RWPE2 (cell line): ENCODE measurements at regions not wholly inside any gene's neighbourhood (a gene's known extent, or its start where the extent isn't known, plus 50 kb on each side); places are given as distances from the start of the nearest gene placed in this dataset.
A peak's percentile ranks its signal among the peaks of the same experiment; 100 is the strongest.

Experiments used
- ATAC-seq: fragments of 200-7000 bp; cut with Tn5 transposase; 3 replicates; pipeline ENCODE4 v1.9.1; 2021; ENCODE audit warnings: low read depth
- DNase-seq: peaks from one replicate; pipeline ENCODE4 v3.0.0-alpha.2; 2020; ENCODE audit warnings: low spot score
- H3K27ac ChIP-seq: fragments of 450-650 bp; 2 replicates; pipeline ENCODE4 v1.5.1; 2017; ENCODE audit warnings: mild to moderate bottlenecking; ENCODE audit not compliant: poor library complexity, severe bottlenecking
- H3K27me3 ChIP-seq: fragments of 250-450 bp; sonication (Bioruptor Pico); 2 replicates; pipeline ENCODE4 v1.5.1; 2021; ENCODE audit warnings: mild to moderate bottlenecking, moderate library complexity; ENCODE audit not compliant: insufficient read depth, poor library complexity, severe bottlenecking
- H3K36me3 ChIP-seq: fragments of 250-450 bp; sonication (Bioruptor Pico); 2 replicates; pipeline ENCODE4 v1.5.1; 2020; ENCODE audit warnings: low read depth, mild to moderate bottlenecking, moderate library complexity
- H3K4me1 ChIP-seq: fragments of 250-450 bp; sonication (Bioruptor Pico); 2 replicates; pipeline ENCODE4 v1.5.1; 2021; ENCODE audit warnings: mild to moderate bottlenecking, moderate library complexity; ENCODE audit not compliant: insufficient read depth, poor library complexity, severe bottlenecking
- H3K4me3 ChIP-seq: fragments of 250-450 bp; sonication (Bioruptor Pico); 2 replicates; pipeline ENCODE4 v1.5.1; 2021; ENCODE audit warnings: mild to moderate bottlenecking, moderate library complexity; ENCODE audit not compliant: severe bottlenecking
- H3K9me3 ChIP-seq: fragments of 250-450 bp; sonication (Bioruptor Pico); 2 replicates; pipeline ENCODE4 v1.5.1; 2021; ENCODE audit warnings: mild to moderate bottlenecking, moderate library complexity; ENCODE audit not compliant: severe bottlenecking
- CTCF ChIP-seq: fragments of 450-650 bp; IDR thresholded peaks from one replicate; pipeline ENCODE4 v1.5.1; 2017; ENCODE audit warnings: mild to moderate bottlenecking, moderate library complexity; ENCODE audit not compliant: poor library complexity, severe bottlenecking

GRCh38 chr11:39239553-39239952, 2219.9 kb downstream of the LRRC4C start:
- no peak for TF ChIP-seq CTCF
- Histone ChIP-seq H3K4me3 (no peak overlapping the region), H3K36me3 (no peaks in the 10 kb centered on the region), H3K27ac (no peak overlapping the region), H3K9me3 (no peaks in the 10 kb centered on the region), H3K4me1 (peaks cover 3% of the 10 kb centered on the region), H3K27me3 (no peaks in the 10 kb centered on the region)
- no peak for DNase-seq
- ATAC-seq, result peak; percentile 67

GRCh38 chr11:39236916-39237315, 2222.5 kb downstream of the LRRC4C start:
- Histone ChIP-seq H3K4me1 (peaks cover 3% of the 10 kb centered on the region), H3K9me3 (peaks cover 2% of the 10 kb centered on the region), H3K4me3 (no peak overlapping the region), H3K36me3 (no peaks in the 10 kb centered on the region), H3K27ac (no peak overlapping the region), H3K27me3 (no peaks in the 10 kb centered on the region)
- no peak for TF ChIP-seq CTCF
- ATAC-seq, result peak; percentile 86; the same call in 2 of the 3 replicates
- DNase-seq, result no peak

- TF ChIP-seq CTCF, result no peak
- no peak overlapping the region for H3K4me3 ChIP-seq
- H3K4me1 ChIP-seq, result no peaks in the 10 kb centered on the region
- ATAC-seq (no peak), DNase-seq (no peak)
- H3K9me3 ChIP-seq, result no peaks in the 10 kb centered on the region
- H3K27me3 ChIP-seq, result no peaks in the 10 kb centered on the region
- H3K36me3 ChIP-seq, result no peaks in the 10 kb centered on the region
- H3K27ac ChIP-seq, result no peak overlapping the region
Measured at GRCh38 chr11:39221550-39222138, 2237.8 kb downstream of the LRRC4C start.

GRCh38 chr11:39220501-39221230, 2238.8 kb downstream of the LRRC4C start:
- Histone ChIP-seq H3K27ac (no peak overlapping the region), H3K4me1 (no peaks in the 10 kb centered on the region), H3K9me3 (no peaks in the 10 kb centered on the region), H3K4me3 (no peak overlapping the region), H3K36me3 (no peaks in the 10 kb centered on the region), H3K27me3 (no peaks in the 10 kb centered on the region)
- TF ChIP-seq CTCF, result no peak
- DNase-seq, result no peak
- no peak for ATAC-seq

- no peaks in the 10 kb centered on the region for H3K27me3 ChIP-seq
- H3K4me1 ChIP-seq, result no peaks in the 10 kb centered on the region
- H3K4me3 ChIP-seq, result no peak overlapping the region
- ATAC-seq, result no peak
- TF ChIP-seq CTCF, result no peak
- H3K9me3 ChIP-seq, result no peaks in the 10 kb centered on the region
- no peak overlapping the region for H3K27ac ChIP-seq
- H3K36me3 ChIP-seq, result no peaks in the 10 kb centered on the region
- no peak for DNase-seq
Measured at GRCh38 chr11:39220069-39220468, 2239.4 kb downstream of the LRRC4C start.
